ENCODE measurements at regions not wholly inside any gene's neighbourhood (a gene's known extent, or its start where the extent isn't known, plus 50 kb on each side); places are given as distances from the start of the nearest gene placed in this dataset.

GRCh38 chr5:152994033-152994680, 496.3 kb upstream of the GRIA1 start:
- Histone ChIP-seq H3K36me3 (ENCODE audit: control insufficient read depth in 1 of 2, insufficient read depth in 2 of 2, low read length in 2 of 2) (no peaks in the 10 kb centered on the region), H3K27ac (ENCODE audit: low read depth, low read length) (no peak overlapping the region), H3K27me3 (ENCODE audit: insufficient read depth, low read length) (no peaks in the 10 kb centered on the region), H3K79me2 (ENCODE audit: insufficient read depth, low read length) (no peaks in the 10 kb centered on the region), H3K4me1 (ENCODE audit: control insufficient read depth in 1 of 2, insufficient read depth in 2 of 2, low read length in 2 of 2) (no peaks in the 10 kb centered on the region), H3K4me3 (replicated peaks in 1 of 2; ENCODE audit: low read depth in 1 of 2, low read length in 2 of 2) (no peak overlapping the region), H3K4me2 (ENCODE audit: low read length) (no peak overlapping the region), H2AFZ (ENCODE audit: low read depth, low read length, poor library complexity, severe bottlenecking) (no peak overlapping the region), H4K20me1 (ENCODE audit: insufficient read depth) (no peaks in the 10 kb centered on the region), H3K9ac (ENCODE audit: low read length) (no peak overlapping the region), H3K9me3 (ENCODE audit: control insufficient read depth in 1 of 2, insufficient read depth in 1 of 2, low read depth in 1 of 2, low read length in 2 of 2) (no peaks in the 10 kb centered on the region; a peak in 2 of 4 replicates), H3K9me2 (ENCODE audit: insufficient read depth) (no peaks in the 10 kb centered on the region)
- no TSS peak for BruUV-seq (replicated peaks)
- POLR2A ChIA-PET: no interaction called here
- CTCF ChIA-PET: no interaction called here
- TF ChIP-seq ELF1 (IDR thresholded peaks at IDR 0.05; ENCODE audit: borderline replicate concordance, low read depth) (no peak), POLR2AphosphoS5 (IDR thresholded peaks at IDR 0.05; ENCODE audit: low read depth, low read length) (no peak), MAX (IDR thresholded peaks at IDR 0.05) (no peak), REST (IDR thresholded peaks at IDR 0.05; ENCODE audit: low read depth) (no peak), ZFX (IDR thresholded peaks at IDR 0.05) (no peak), EGR1 (IDR thresholded peaks at IDR 0.05; ENCODE audit: low read depth) (no peak), POLR2A (IDR thresholded peaks at IDR 0.05; ENCODE audit: borderline replicate concordance, extremely low read depth, insufficient read depth, insufficient read length) (no peak), ZNF274 (IDR thresholded peaks at IDR 0.05; ENCODE audit: low read depth, low read length) (no peak), CTCF (IDR thresholded peaks at IDR 0.05 in 2 of 3, conservative IDR thresholded peaks at IDR 0.05 in 1 of 3; ENCODE audit: borderline replicate concordance in 1 of 3, insufficient read depth in 1 of 3, low read depth in 2 of 3, low read length in 2 of 3) (no peak), EZH2 (IDR thresholded peaks at IDR 0.05) (no peak), SP1 (IDR thresholded peaks at IDR 0.05; ENCODE audit: low read depth) (no peak), YY1 (IDR thresholded peaks at IDR 0.05; ENCODE audit: extremely low read depth, insufficient replicate concordance, low read depth, low read length) (no peak), CEBPB (IDR thresholded peaks at IDR 0.05; ENCODE audit: low read depth) (no peak)
- intact Hi-C loops (cut with micrococcal nuclease): no loop called here
- ATAC-seq: no peak
- DNase-seq (ENCODE audit: low read depth, low spot score): no peak
- RAD21 ChIA-PET (ENCODE audit: low non-redundant PET in 1 of 2, low total read pairs in 2 of 2, uncharacterized antibody in 2 of 2, unreplicated experiment in 2 of 2): no interaction called here
